ENCODE measurements at regions not wholly inside any gene's neighbourhood (a gene's known extent, or its start where the extent isn't known, plus 50 kb on each side); places are given as distances from the start of the nearest gene placed in this dataset.

GRCh38 chr10:4699950-4700730 lies 125.9 kb upstream of the AKR1E2 start:
- Histone ChIP-seq H3K4me2 (no peak overlapping the region), H4K20me1 (ENCODE audit: insufficient read depth) (no peaks in the 10 kb centered on the region), H3K9me3 (ENCODE audit: insufficient read depth, low read depth) (no peaks in the 10 kb centered on the region), H2AFZ (no peak overlapping the region), H3K79me2 (ENCODE audit: low read depth) (no peaks in the 10 kb centered on the region), H3K27me3 (ENCODE audit: insufficient read depth, low read depth) (no peaks in the 10 kb centered on the region), H3K4me3 (no peak overlapping the region), H3F3A (ENCODE audit: insufficient read depth, low read depth) (peaks cover 8% of the 10 kb centered on the region; the same call in 1 of the 2 replicates), H3K27ac (no peak overlapping the region), H3K9me2 (ENCODE audit: insufficient read depth) (no peaks in the 10 kb centered on the region), H3K36me3 (ENCODE audit: low read depth) (no peaks in the 10 kb centered on the region), H3K4me1 (replicated peaks; ENCODE audit: insufficient read depth) (peaks cover 16% of the 10 kb centered on the region)
- CTCF ChIA-PET = interaction anchor here (0.9 kb wide), 1 partner anchor 29 kb away, joined by 3 read pairs; no protein-coding TSS in a partner anchor
- TF ChIP-seq CTCF (conservative IDR thresholded peaks at IDR 0.05) (no peak), EZH2 (IDR thresholded peaks at IDR 0.05; ENCODE audit: low read depth) (no peak)
- POLR2A ChIA-PET (ENCODE audit: unreplicated experiment) = no interaction called here
- no TSS peak for BruUV-seq (replicated peaks)
- intact Hi-C loops (cut with micrococcal nuclease; ENCODE audit: unreplicated experiment) = loop anchor here (5.0 kb wide), 1 partner anchor 38 kb away; no protein-coding TSS in a partner anchor
- no peak for DNase-seq

GRCh38 chr10:4698075-4698474 lies 127.9 kb upstream of the AKR1E2 start:
- H3K79me2 ChIP-seq (ENCODE audit: low read depth) = no peaks in the 10 kb centered on the region
- intact Hi-C loops (cut with micrococcal nuclease; ENCODE audit: unreplicated experiment) = no loop called here
- H3K9me2 ChIP-seq (ENCODE audit: insufficient read depth) = no peaks in the 10 kb centered on the region
- no peak overlapping the region for H3K4me2 ChIP-seq
- CTCF ChIA-PET = no interaction called here
- H3K9me3 ChIP-seq (ENCODE audit: insufficient read depth, low read depth) = no peaks in the 10 kb centered on the region
- no peaks in the 10 kb centered on the region for H3F3A ChIP-seq (ENCODE audit: insufficient read depth, low read depth)
- BruUV-seq (replicated peaks) = no TSS peak
- H3K4me1 ChIP-seq (replicated peaks; ENCODE audit: insufficient read depth) = no peaks in the 10 kb centered on the region
- POLR2A ChIA-PET (ENCODE audit: unreplicated experiment) = no interaction called here
- no peak overlapping the region for H3K4me3 ChIP-seq
- H3K27ac ChIP-seq = no peak overlapping the region
- no peak for DNase-seq
- H2AFZ ChIP-seq = no peak overlapping the region
- H3K36me3 ChIP-seq (ENCODE audit: low read depth) = no peaks in the 10 kb centered on the region
- no peaks in the 10 kb centered on the region for H3K27me3 ChIP-seq (ENCODE audit: insufficient read depth, low read depth)
- TF ChIP-seq CTCF (conservative IDR thresholded peaks at IDR 0.05) (no peak), EZH2 (IDR thresholded peaks at IDR 0.05; ENCODE audit: low read depth) (no peak)
- H4K20me1 ChIP-seq (ENCODE audit: insufficient read depth) = no peaks in the 10 kb centered on the region

- CTCF ChIA-PET = no interaction called here
- no peaks in the 10 kb centered on the region for H3K9me2 ChIP-seq (ENCODE audit: insufficient read depth)
- no peaks in the 10 kb centered on the region for H3K79me2 ChIP-seq (ENCODE audit: low read depth)
- POLR2A ChIA-PET (ENCODE audit: unreplicated experiment) = no interaction called here
- H3K27me3 ChIP-seq (ENCODE audit: insufficient read depth, low read depth) = no peaks in the 10 kb centered on the region
- H2AFZ ChIP-seq = no peak overlapping the region
- no peaks in the 10 kb centered on the region for H4K20me1 ChIP-seq (ENCODE audit: insufficient read depth)
- no peak overlapping the region for H3K4me3 ChIP-seq
- H3K36me3 ChIP-seq (ENCODE audit: low read depth) = no peaks in the 10 kb centered on the region
- H3K27ac ChIP-seq = no peak overlapping the region
- BruUV-seq (replicated peaks) = no TSS peak
- no peak for DNase-seq
- H3K4me1 ChIP-seq (replicated peaks; ENCODE audit: insufficient read depth) = peaks cover 5% of the 10 kb centered on the region; the same call in 1 of the 2 replicates
- H3K4me2 ChIP-seq = no peak overlapping the region
- peaks cover 5% of the 10 kb centered on the region; the same call in 1 of the 2 replicates for H3F3A ChIP-seq (ENCODE audit: insufficient read depth, low read depth)
- TF ChIP-seq CTCF (conservative IDR thresholded peaks at IDR 0.05) = no peak
- TF ChIP-seq EZH2 (IDR thresholded peaks at IDR 0.05; ENCODE audit: low read depth) = no peak
- no peaks in the 10 kb centered on the region for H3K9me3 ChIP-seq (ENCODE audit: insufficient read depth, low read depth)
- intact Hi-C loops (cut with micrococcal nuclease; ENCODE audit: unreplicated experiment) = no loop called here
These were observed 129.8 kb upstream of the AKR1E2 start for GRCh38 chr10:4696186-4696585.
